Osteoblast (primary cell): ENCODE measurements at regions not wholly inside any gene's neighbourhood (a gene's known extent, or its start where the extent isn't known, plus 50 kb on each side); places are given as distances from the start of the nearest gene placed in this dataset.

Source experiments
- DNase-seq: peaks from one replicate; pipeline ENCODE4 v3.0.0; 2011; ENCODE audit warnings: low spot score, mixed read lengths; ENCODE audit not compliant: insufficient read length; ENCODE audit errors: missing footprints
- H2AFZ ChIP-seq: 2 replicates; pipeline ENCODE4 v1.6.0; 2011; ENCODE audit warnings: mild to moderate bottlenecking, low read length
- H3K27ac ChIP-seq: 2 replicates; pipeline ENCODE4 v1.5.1; 2011; ENCODE audit warnings: mild to moderate bottlenecking, low read depth, low read length, moderate library complexity
- H3K27me3 ChIP-seq: 2 replicates; pipeline ENCODE4 v1.6.0; 2012; ENCODE audit warnings: mild to moderate bottlenecking, control low read depth, inconsistent platforms, low read length, moderate library complexity; ENCODE audit not compliant: insufficient read depth
- H3K36me3 ChIP-seq: 2 replicates; pipeline ENCODE4 v1.5.1; 2011; ENCODE audit warnings: mild to moderate bottlenecking, low read length, control low read depth, moderate library complexity; ENCODE audit not compliant: insufficient read depth
- H3K4me1 ChIP-seq: 2 replicates; pipeline ENCODE4 v1.5.1; 2011; ENCODE audit warnings: mild to moderate bottlenecking, low read length, control low read depth, moderate library complexity; ENCODE audit not compliant: insufficient read depth
- H3K4me2 ChIP-seq: 2 replicates; pipeline ENCODE4 v1.6.0; 2011; ENCODE audit warnings: mild to moderate bottlenecking, low read length; ENCODE audit not compliant: insufficient read depth
- H3K4me3 ChIP-seq: fragments of 200-600 bp; sonication (generic); 3 replicates; pipeline ENCODE4 v1.5.1; 2012; ENCODE audit warnings: mild to moderate bottlenecking, low read length, inconsistent platforms; ENCODE audit not compliant: insufficient read depth
- H3K79me2 ChIP-seq: 2 replicates; pipeline ENCODE4 v1.6.0; 2012; ENCODE audit warnings: mild to moderate bottlenecking, low read length, control low read depth, inconsistent platforms; ENCODE audit not compliant: insufficient read depth
- H3K9me3 ChIP-seq: 2 replicates; pipeline ENCODE4 v1.5.1; 2011; ENCODE audit warnings: low read depth, low read length, control low read depth
- H4K20me1 ChIP-seq: 2 replicates; pipeline ENCODE4 v1.6.0; 2012; ENCODE audit warnings: mild to moderate bottlenecking, low read length, control low read depth; ENCODE audit not compliant: insufficient read depth
- CTCF ChIP-seq: IDR thresholded peaks from 2 replicates; pipeline ENCODE4 v1.5.1; 2011; ENCODE audit warnings: mild to moderate bottlenecking, low read depth, low read length, moderate library complexity; ENCODE audit errors: extremely low read depth

GRCh38 chrX:139237141-139237540 lies 293.4 kb upstream of the F9 start:
- H2AFZ ChIP-seq, result no peak overlapping the region
- no peak overlapping the region for H3K4me3 ChIP-seq
- H3K79me2 ChIP-seq, result no peaks in the 10 kb centered on the region
- no peak for DNase-seq
- H3K4me1 ChIP-seq, result no peaks in the 10 kb centered on the region
- no peaks in the 10 kb centered on the region for H3K27me3 ChIP-seq
- H3K36me3 ChIP-seq, result no peaks in the 10 kb centered on the region
- no peak overlapping the region for H3K27ac ChIP-seq
- no peaks in the 10 kb centered on the region for H4K20me1 ChIP-seq
- no peaks in the 10 kb centered on the region for H3K9me3 ChIP-seq
- TF ChIP-seq CTCF, result no peak
- no peak overlapping the region for H3K4me2 ChIP-seq

- H3K4me3 ChIP-seq, result no peak overlapping the region
- H2AFZ ChIP-seq, result no peak overlapping the region
- H3K9me3 ChIP-seq, result no peaks in the 10 kb centered on the region
- H3K4me1 ChIP-seq, result no peaks in the 10 kb centered on the region
- no peak for DNase-seq
- no peaks in the 10 kb centered on the region for H4K20me1 ChIP-seq
- no peaks in the 10 kb centered on the region for H3K36me3 ChIP-seq
- H3K79me2 ChIP-seq, result no peaks in the 10 kb centered on the region
- H3K4me2 ChIP-seq, result no peak overlapping the region
- H3K27ac ChIP-seq, result no peak overlapping the region
- no peaks in the 10 kb centered on the region for H3K27me3 ChIP-seq
- no peak for TF ChIP-seq CTCF
These were observed 295.6 kb upstream of the F9 start for GRCh38 chrX:139234898-139235297.

- no peaks in the 10 kb centered on the region for H3K9me3 ChIP-seq
- DNase-seq, result no peak
- H3K36me3 ChIP-seq, result no peaks in the 10 kb centered on the region
- H2AFZ ChIP-seq, result no peak overlapping the region
- no peak for TF ChIP-seq CTCF
- H3K27me3 ChIP-seq, result no peaks in the 10 kb centered on the region
- H3K79me2 ChIP-seq, result no peaks in the 10 kb centered on the region
- H3K4me3 ChIP-seq, result no peak overlapping the region
- no peaks in the 10 kb centered on the region for H4K20me1 ChIP-seq
- no peaks in the 10 kb centered on the region for H3K4me1 ChIP-seq
- no peak overlapping the region for H3K4me2 ChIP-seq
- H3K27ac ChIP-seq, result no peak overlapping the region
These were observed 305.4 kb upstream of the F9 start for GRCh38 chrX:139224953-139225665.

GRCh38 chrX:139222511-139223200 lies 307.9 kb upstream of the F9 start:
- Histone ChIP-seq H4K20me1 (no peaks in the 10 kb centered on the region), H3K27me3 (no peaks in the 10 kb centered on the region), H3K9me3 (no peaks in the 10 kb centered on the region), H3K4me3 (no peak overlapping the region), H3K36me3 (no peaks in the 10 kb centered on the region), H3K4me2 (no peak overlapping the region), H3K4me1 (no peaks in the 10 kb centered on the region), H3K79me2 (no peaks in the 10 kb centered on the region), H3K27ac (no peak overlapping the region), H2AFZ (no peak overlapping the region)
- DNase-seq, result no peak
- TF ChIP-seq CTCF, result no peak
